BE2C (cell line): ENCODE measurements at regions not wholly inside any gene's neighbourhood (a gene's known extent, or its start where the extent isn't known, plus 50 kb on each side); places are given as distances from the start of the nearest gene placed in this dataset.
"Not testable (repeated sequence)": the region's sequence is repeated elsewhere in the genome, so short reads cannot be mapped to it uniquely, and the experiment has no call there.

ENCODE experiments used
- DNase-seq: peaks from one replicate; pipeline ENCODE4 v3.0.0-alpha.2; 2020
- H3K27me3 ChIP-seq: fragments of 250-450 bp; sonication (Bioruptor Pico); 2 replicates; pipeline ENCODE4 v1.5.1; 2020; ENCODE audit warnings: mild to moderate bottlenecking
- H3K36me3 ChIP-seq: fragments of 250-450 bp; sonication (Bioruptor Pico); 2 replicates; pipeline ENCODE4 v1.5.1; 2020; ENCODE audit warnings: mild to moderate bottlenecking
- H3K4me1 ChIP-seq: fragments of 250-450 bp; sonication (Bioruptor Pico); 2 replicates; pipeline ENCODE4 v1.5.1; 2020
- H3K4me3 ChIP-seq: 2 replicates; pipeline ENCODE4 v1.5.1; 2011; ENCODE audit warnings: low read depth, low read length
- H3K9me3 ChIP-seq: fragments of 250-450 bp; sonication (Bioruptor Pico); 2 replicates; pipeline ENCODE4 v1.5.1; 2020
- CTCF ChIP-seq: IDR thresholded peaks from 2 replicates; pipeline ENCODE4 v1.5.1; 2012; ENCODE audit warnings: mild to moderate bottlenecking, low read depth, low read length

- Histone ChIP-seq H3K27me3 (no peaks in the 10 kb centered on the region), H3K4me3 (no peak overlapping the region), H3K4me1 (no peaks in the 10 kb centered on the region), H3K9me3 (no peaks in the 10 kb centered on the region), H3K36me3 (no peaks in the 10 kb centered on the region)
- TF ChIP-seq CTCF, result no peak
- DNase-seq, result no peak
Observed at GRCh38 chr5:4580772-4581171, 559.4 kb upstream of the ADAMTS16 start.

DNA sequence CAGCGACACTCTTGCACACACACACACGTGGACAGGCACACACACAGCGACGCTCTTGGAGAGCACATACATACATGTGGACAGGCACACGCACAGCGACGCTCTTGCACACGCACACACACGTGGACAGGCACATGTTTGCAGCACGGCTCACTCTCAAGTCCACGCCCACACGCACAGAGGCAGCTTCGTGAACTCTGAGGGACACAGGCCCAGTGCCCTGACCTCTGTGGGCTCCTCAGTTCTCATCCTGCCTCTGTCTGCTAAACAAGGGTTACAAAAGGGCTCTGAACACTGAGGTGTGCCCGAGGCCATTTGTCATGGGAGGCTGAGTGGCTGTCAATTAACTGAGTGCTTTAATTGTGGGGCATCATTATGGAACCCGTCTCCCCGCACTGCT lies 558.8 kb upstream of the ADAMTS16 start:
- no peaks in the 10 kb centered on the region for H3K4me1 ChIP-seq
- no peaks in the 10 kb centered on the region for H3K36me3 ChIP-seq
- TF ChIP-seq CTCF, result no peak
- no peak overlapping the region for H3K4me3 ChIP-seq
- H3K9me3 ChIP-seq, result no peaks in the 10 kb centered on the region
- no peaks in the 10 kb centered on the region for H3K27me3 ChIP-seq
- DNase-seq, result no peak

DNA sequence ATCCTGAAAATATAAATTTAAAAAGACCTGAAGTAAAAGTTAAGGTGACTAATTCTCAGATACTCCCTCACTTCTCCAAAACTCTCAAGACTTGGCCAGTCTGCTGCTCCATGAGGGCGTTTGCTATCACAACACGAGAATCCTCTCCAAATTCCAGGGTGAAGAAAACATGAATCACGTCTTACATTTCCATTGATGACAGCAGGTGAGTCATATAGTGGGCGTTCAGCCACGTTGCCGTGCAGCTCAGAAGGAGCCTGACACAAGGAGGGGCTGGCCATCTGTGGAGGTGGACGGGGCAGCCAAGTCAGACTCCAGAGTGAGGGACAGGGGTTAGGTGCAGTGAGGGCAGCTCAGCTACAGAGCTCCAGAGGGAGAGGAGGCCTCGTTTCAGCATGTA lies 555.1 kb upstream of the ADAMTS16 start:
- DNase-seq, result no peak
- H3K9me3 ChIP-seq, result no peaks in the 10 kb centered on the region
- H3K4me3 ChIP-seq, result no peak overlapping the region
- H3K4me1 ChIP-seq, result no peaks in the 10 kb centered on the region
- H3K36me3 ChIP-seq, result no peaks in the 10 kb centered on the region
- TF ChIP-seq CTCF, result no peak
- no peaks in the 10 kb centered on the region for H3K27me3 ChIP-seq

- TF ChIP-seq CTCF, result no peak
- Histone ChIP-seq H3K27me3 (no peaks in the 10 kb centered on the region), H3K4me1 (no peaks in the 10 kb centered on the region), H3K9me3 (no peaks in the 10 kb centered on the region), H3K36me3 (no peaks in the 10 kb centered on the region), H3K4me3 (no peak overlapping the region)
- no peak for DNase-seq
Observed at GRCh38 chr5:4613440-4613839, 526.7 kb upstream of the ADAMTS16 start.

- Histone ChIP-seq H3K4me3 (no peak overlapping the region), H3K36me3 (no peaks in the 10 kb centered on the region), H3K27me3 (no peaks in the 10 kb centered on the region), H3K4me1 (no peaks in the 10 kb centered on the region), H3K9me3 (no peaks in the 10 kb centered on the region)
- DNase-seq, result no peak
- no peak for TF ChIP-seq CTCF
Observed at GRCh38 chr5:4614088-4614487, 526.0 kb upstream of the ADAMTS16 start.

DNA sequence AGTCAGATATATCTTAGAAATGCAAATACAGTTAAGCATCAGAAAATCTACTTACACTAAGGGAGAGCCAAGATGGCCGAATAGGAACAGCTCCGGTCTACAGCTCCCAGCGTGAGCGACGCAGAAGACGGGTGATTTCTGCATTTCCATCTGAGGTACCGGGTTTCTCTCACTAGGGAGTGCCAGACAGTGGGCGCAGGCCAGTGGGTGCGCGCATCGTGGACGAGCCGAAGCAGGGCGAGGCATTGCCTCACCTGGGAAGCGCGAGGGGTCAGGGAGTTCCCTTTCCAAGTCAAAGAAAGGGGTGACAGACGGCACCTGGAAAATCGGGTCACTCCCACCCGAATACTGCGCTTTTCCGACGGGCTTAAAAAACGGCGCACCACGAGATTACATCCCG lies 524.8 kb upstream of the ADAMTS16 start:
- H3K9me3 ChIP-seq, DNase-seq, H3K27me3 ChIP-seq, H3K4me1 ChIP-seq, H3K4me3 ChIP-seq, H3K36me3 ChIP-seq: not testable (repeated sequence)
